OCI-LY7 (cell line): ENCODE measurements at regions not wholly inside any gene's neighbourhood (a gene's known extent, or its start where the extent isn't known, plus 50 kb on each side); places are given as distances from the start of the nearest gene placed in this dataset.

Source experiments
- BruUV-seq: library from RNA; stranded (reverse); fragments of 400-500 nt; replicated peaks from 2 replicates; lab custom pipeline; 2021; lab: Mats Ljungman, UMichigan
- CTCF ChIA-PET: fragments of 300-600 bp; sonication (Branson Sonifier 250); formaldehyde crosslinking; loops from one replicate; lab custom pipeline; 2022; ENCODE audit warnings: antibody characterized with exemption; ENCODE audit not compliant: unreplicated experiment; lab: Charles Lee
- POLR2A ChIA-PET: fragments of 300-600 bp; sonication (Branson Sonifier 250); formaldehyde crosslinking; loops from one replicate; lab custom pipeline; 2022; ENCODE audit warnings: antibody characterized with exemption; lab: Charles Lee
- DNase-seq: peaks from one replicate; pipeline ENCODE4 v3.0.0-alpha.2; 2015; ENCODE audit warnings: low spot score
- H2AFZ ChIP-seq: fragments of 200-600 bp; sonication (generic), shearing (Covaris generic); 2 replicates; pipeline ENCODE4 v1.6.1; 2014; ENCODE audit warnings: mild to moderate bottlenecking, antibody characterized with exemption, low read length, moderate library complexity
- H3K27ac ChIP-seq: fragments of 200-600 bp; sonication (generic); 2 replicates; pipeline ENCODE4 v1.5.1; 2014; ENCODE audit warnings: mixed run types, low read depth, mild to moderate bottlenecking, moderate library complexity, low read length, inconsistent platforms; ENCODE audit not compliant: poor library complexity, severe bottlenecking
- H3K36me3 ChIP-seq: fragments of 200-600 bp; sonication (generic); 2 replicates; pipeline ENCODE4 v1.6.1; 2014; ENCODE audit warnings: mild to moderate bottlenecking, antibody characterized with exemption, low read length, moderate library complexity, mixed read lengths; ENCODE audit not compliant: insufficient read depth
- H3K4me1 ChIP-seq: fragments of 200-600 bp; sonication (generic); 2 replicates; pipeline ENCODE4 v1.5.1; 2014; ENCODE audit warnings: mild to moderate bottlenecking, low read length; ENCODE audit not compliant: insufficient read depth, poor library complexity, severe bottlenecking
- H3K4me2 ChIP-seq: fragments of 200-600 bp; sonication (generic); 2 replicates; pipeline ENCODE4 v1.6.1; 2014; ENCODE audit warnings: mild to moderate bottlenecking, low read length
- H3K4me3 ChIP-seq: fragments of 200-600 bp; sonication (generic); 2 replicates; pipeline ENCODE4 v1.5.1; 2014; ENCODE audit warnings: mild to moderate bottlenecking, low read depth, low read length; ENCODE audit not compliant: poor library complexity, severe bottlenecking
- H3K79me2 ChIP-seq: fragments of 200-600 bp; sonication (generic); 2 replicates; pipeline ENCODE4 v1.6.1; 2016; ENCODE audit warnings: low read depth, mild to moderate bottlenecking, low read length, moderate library complexity, mixed read lengths; ENCODE audit not compliant: insufficient read depth
- H3K9me2 ChIP-seq: fragments of 200-600 bp; sonication (generic); 2 replicates; pipeline ENCODE4 v1.6.1; 2016; ENCODE audit warnings: mild to moderate bottlenecking, low read length, mixed read lengths; ENCODE audit not compliant: insufficient read depth
- H3K9me3 ChIP-seq: fragments of 200-600 bp; sonication (generic); 2 replicates; pipeline ENCODE4 v1.6.1; 2014; ENCODE audit warnings: mild to moderate bottlenecking, mixed run types, low read length, mixed read lengths
- H4K20me1 ChIP-seq: fragments of 200-600 bp; sonication (generic); 2 replicates; pipeline ENCODE4 v1.6.1; 2014; ENCODE audit warnings: mild to moderate bottlenecking, antibody characterized with exemption, low read length, moderate library complexity, mixed read lengths; ENCODE audit not compliant: insufficient read depth
- EZH2phosphoT487 ChIP-seq: fragments of 200-600 bp; sonication (generic); IDR thresholded peaks from 2 replicates; pipeline ENCODE4 v1.6.1; 2018; ENCODE audit warnings: low read depth, borderline replicate concordance, mild to moderate bottlenecking, mixed run types, antibody characterized with exemption, low read length, moderate library complexity, mixed read lengths
- intact Hi-C: fragments of 100-400 bp; cut with micrococcal nuclease; formaldehyde crosslinking; loops from one replicate; pipeline ENCODE4 v1.10.0; 2022; ENCODE audit not compliant: unreplicated experiment
- TF ChIP-seq, protein P1 (sequence below): fragments of 200-600 bp; sonication (generic); conservative IDR thresholded peaks from 2 replicates; pipeline ENCODE4 v1.5.1; 2014; ENCODE audit warnings: mild to moderate bottlenecking, antibody characterized with exemption, low read length, moderate library complexity, mixed read lengths

- POLR2A ChIA-PET: no interaction called here
These were observed 191.6 kb downstream of the UQCRFS1 start for GRCh38 chr19:29021232-29021916.

DNA sequence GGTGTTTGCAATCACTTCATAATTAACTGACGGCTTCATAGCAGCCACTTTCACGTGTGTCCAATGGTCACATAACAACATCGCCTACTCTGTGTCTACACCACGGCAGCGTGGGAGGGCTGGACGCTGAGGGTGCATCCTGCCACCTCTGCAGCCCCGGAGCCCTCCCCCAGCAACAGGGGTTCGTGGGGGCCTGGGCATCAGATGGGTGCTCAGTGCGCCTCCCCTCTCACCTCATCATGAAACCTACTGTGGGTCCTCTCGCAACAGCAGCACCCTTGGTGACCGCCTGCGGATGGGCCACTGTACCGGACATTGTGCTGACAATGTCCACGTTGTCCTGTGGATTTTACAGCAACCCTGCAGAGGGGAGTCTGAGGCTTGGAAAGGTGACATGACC is 193.5 kb downstream of the UQCRFS1 start:
- BruUV-seq: no TSS peak
- Histone ChIP-seq H3K9me3 (no peaks in the 10 kb centered on the region), H3K79me2 (no peaks in the 10 kb centered on the region), H2AFZ (no peak overlapping the region), H3K4me1 (no peaks in the 10 kb centered on the region), H3K4me2 (no peak overlapping the region), H3K4me3 (no peak overlapping the region), H4K20me1 (no peaks in the 10 kb centered on the region), H3K9me2 (no peaks in the 10 kb centered on the region), H3K36me3 (no peaks in the 10 kb centered on the region), H3K27ac (no peak overlapping the region)
- intact Hi-C loops: no loop called here
- TF ChIP-seq, protein P1, sequence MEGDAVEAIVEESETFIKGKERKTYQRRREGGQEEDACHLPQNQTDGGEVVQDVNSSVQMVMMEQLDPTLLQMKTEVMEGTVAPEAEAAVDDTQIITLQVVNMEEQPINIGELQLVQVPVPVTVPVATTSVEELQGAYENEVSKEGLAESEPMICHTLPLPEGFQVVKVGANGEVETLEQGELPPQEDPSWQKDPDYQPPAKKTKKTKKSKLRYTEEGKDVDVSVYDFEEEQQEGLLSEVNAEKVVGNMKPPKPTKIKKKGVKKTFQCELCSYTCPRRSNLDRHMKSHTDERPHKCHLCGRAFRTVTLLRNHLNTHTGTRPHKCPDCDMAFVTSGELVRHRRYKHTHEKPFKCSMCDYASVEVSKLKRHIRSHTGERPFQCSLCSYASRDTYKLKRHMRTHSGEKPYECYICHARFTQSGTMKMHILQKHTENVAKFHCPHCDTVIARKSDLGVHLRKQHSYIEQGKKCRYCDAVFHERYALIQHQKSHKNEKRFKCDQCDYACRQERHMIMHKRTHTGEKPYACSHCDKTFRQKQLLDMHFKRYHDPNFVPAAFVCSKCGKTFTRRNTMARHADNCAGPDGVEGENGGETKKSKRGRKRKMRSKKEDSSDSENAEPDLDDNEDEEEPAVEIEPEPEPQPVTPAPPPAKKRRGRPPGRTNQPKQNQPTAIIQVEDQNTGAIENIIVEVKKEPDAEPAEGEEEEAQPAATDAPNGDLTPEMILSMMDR: no peak
- no peak for TF ChIP-seq EZH2phosphoT487
- no peak for DNase-seq
- ChIA-PET CTCF (no interaction called here), POLR2A (no interaction called here)

More at GRCh38 chr19:29021232-29021916, 191.6 kb downstream of the UQCRFS1 start:
- BruUV-seq: no TSS peak
- H3K9me3 ChIP-seq: no peaks in the 10 kb centered on the region
- H4K20me1 ChIP-seq: no peaks in the 10 kb centered on the region
- H3K4me3 ChIP-seq: no peak overlapping the region
- no peaks in the 10 kb centered on the region for H3K9me2 ChIP-seq
- no peaks in the 10 kb centered on the region for H3K79me2 ChIP-seq
- TF ChIP-seq, protein P1: no peak
- TF ChIP-seq EZH2phosphoT487: no peak
- no peak overlapping the region for H2AFZ ChIP-seq
- no peak for DNase-seq
- intact Hi-C loops: no loop called here
- CTCF ChIA-PET: no interaction called here
- H3K4me2 ChIP-seq: no peak overlapping the region
- H3K36me3 ChIP-seq: no peaks in the 10 kb centered on the region
- no peak overlapping the region for H3K27ac ChIP-seq
- no peaks in the 10 kb centered on the region for H3K4me1 ChIP-seq

DNA sequence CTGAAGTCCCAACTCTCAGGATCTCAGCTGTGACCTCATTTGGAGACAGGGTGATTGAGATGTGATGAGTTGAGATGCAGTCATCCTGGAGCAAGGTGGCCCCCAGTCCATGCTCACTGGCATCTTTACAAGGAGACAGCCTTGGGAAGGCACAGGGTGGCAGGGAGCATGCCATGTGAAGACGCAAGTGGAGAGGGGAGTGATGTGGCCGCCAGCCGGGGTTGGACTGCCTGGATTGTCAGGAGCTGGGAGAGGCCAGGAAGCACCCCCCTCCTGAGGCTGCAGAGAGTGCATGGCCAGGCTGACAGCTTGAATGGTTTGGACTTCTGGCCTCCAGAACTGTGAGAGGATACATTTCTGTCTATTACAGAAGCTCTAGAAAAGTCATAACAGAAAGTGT is 194.4 kb downstream of the UQCRFS1 start:
- CTCF ChIA-PET: no interaction called here
- POLR2A ChIA-PET: no interaction called here

More for the DNA sequence above, 194.4 kb downstream of the UQCRFS1 start:
- BruUV-seq: no TSS peak
- Histone ChIP-seq H3K79me2 (no peaks in the 10 kb centered on the region), H2AFZ (no peak overlapping the region), H4K20me1 (no peaks in the 10 kb centered on the region), H3K36me3 (no peaks in the 10 kb centered on the region), H3K9me3 (no peaks in the 10 kb centered on the region), H3K9me2 (no peaks in the 10 kb centered on the region), H3K4me3 (no peak overlapping the region), H3K4me2 (no peak overlapping the region), H3K27ac (no peak overlapping the region), H3K4me1 (no peaks in the 10 kb centered on the region)
- intact Hi-C loops: no loop called here
- no peak for TF ChIP-seq EZH2phosphoT487
- TF ChIP-seq, protein P1: no peak
- DNase-seq: no peak
